HEK293 (cell line): ENCODE measurements at regions not wholly inside any gene's neighbourhood (a gene's known extent, or its start where the extent isn't known, plus 50 kb on each side); places are given as distances from the start of the nearest gene placed in this dataset.

Experiments
- ZNF677 ChIP-seq: fragments of 450-650 bp; IDR thresholded peaks from 2 replicates; pipeline ENCODE4 v1.5.0; 2018; ENCODE audit warnings: missing biosample characterization, mild to moderate bottlenecking, missing genetic modification characterization, moderate library complexity
- ZSCAN18 ChIP-seq: fragments of 450-650 bp; formaldehyde crosslinking; IDR thresholded peaks from 2 replicates; pipeline ENCODE4 v1.5.1; 2016; ENCODE audit warnings: missing biosample characterization, missing genetic modification characterization

- TF ChIP-seq ZNF677 (tag by site-specific recombination) (no peak), ZSCAN18 (no peak)
These were observed 149.3 kb upstream of the NR2F2 start for GRCh38 chr15:96181217-96181616.
